HG02798 (cell line): ENCODE measurements at regions not wholly inside any gene's neighbourhood (a gene's known extent, or its start where the extent isn't known, plus 50 kb on each side); places are given as distances from the start of the nearest gene placed in this dataset.

ENCODE experiments used
- ATAC-seq: cut with Tn5 transposase; IDR thresholded peaks from one replicate; pipeline ENCODE4 v1.9.1; 2021; ENCODE audit warnings: mild to moderate bottlenecking; ENCODE audit not compliant: unreplicated experiment, poor library complexity

DNA sequence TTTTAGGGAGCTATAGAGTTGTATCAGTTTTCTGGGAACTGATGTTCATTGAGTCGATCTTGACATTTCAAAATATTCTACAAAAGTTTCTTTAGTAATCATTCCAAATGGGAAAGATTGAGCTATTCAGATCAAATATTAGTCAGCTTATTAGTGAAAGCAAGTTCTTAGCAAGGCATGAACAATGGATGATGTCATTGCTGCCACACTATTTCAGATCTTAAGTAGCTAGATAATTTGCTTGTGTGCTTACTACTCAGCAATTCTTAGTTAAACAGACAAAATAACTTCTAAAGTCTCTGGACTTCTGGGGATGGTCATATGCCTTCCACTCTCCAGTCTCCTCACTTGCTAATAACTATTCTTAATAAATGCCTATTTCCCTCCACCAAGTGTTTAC, 69.0 kb upstream of the CDH8 start:
- no peak for ATAC-seq

GRCh38 chr16:62102588-62102987, 66.3 kb upstream of the CDH8 start:
- no peak for ATAC-seq

DNA sequence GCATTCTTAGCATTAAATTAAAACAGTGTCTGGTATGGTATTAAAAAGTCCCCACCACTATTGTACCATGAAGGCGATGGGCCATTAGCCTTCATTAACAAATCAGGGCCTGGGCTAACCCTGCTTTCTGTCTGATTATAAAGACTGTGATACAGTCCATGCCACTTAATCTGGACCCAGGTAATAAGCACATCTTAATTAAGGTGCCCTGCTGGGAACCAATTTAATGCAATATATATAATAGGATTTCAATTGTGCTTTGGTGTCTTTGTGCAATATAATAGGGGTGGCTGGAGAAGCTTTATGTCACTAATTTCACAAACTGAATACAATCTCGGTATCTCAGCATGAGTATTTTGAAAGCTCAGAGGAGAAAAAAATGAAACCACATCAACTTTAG, 64.4 kb upstream of the CDH8 start:
- ATAC-seq: no peak

DNA sequence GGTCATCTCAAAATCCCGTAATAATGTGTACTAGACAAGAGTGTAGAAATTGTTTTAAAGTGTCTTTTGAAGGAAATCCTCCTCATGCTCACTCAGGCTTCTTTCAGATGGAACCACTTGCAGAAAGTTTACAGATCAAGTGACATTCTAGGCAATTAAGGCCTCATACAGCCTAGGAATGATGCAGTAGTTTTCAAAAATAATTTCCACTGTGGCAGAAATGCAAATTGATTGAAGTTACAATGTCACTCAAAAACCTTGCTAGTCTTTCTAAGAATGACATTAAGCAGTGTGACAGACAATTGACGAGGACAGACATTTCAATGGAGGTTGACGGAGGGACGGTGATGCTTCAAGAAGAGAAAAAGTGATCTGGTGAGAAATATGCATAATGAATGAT, 53.5 kb upstream of the CDH8 start:
- no peak for ATAC-seq

GRCh38 chr16:62088731-62089410, 52.6 kb upstream of the CDH8 start:
- ATAC-seq: no peak
